ENCODE measurements at regions not wholly inside any gene's neighbourhood (a gene's known extent, or its start where the extent isn't known, plus 50 kb on each side); places are given as distances from the start of the nearest gene placed in this dataset.

DNA sequence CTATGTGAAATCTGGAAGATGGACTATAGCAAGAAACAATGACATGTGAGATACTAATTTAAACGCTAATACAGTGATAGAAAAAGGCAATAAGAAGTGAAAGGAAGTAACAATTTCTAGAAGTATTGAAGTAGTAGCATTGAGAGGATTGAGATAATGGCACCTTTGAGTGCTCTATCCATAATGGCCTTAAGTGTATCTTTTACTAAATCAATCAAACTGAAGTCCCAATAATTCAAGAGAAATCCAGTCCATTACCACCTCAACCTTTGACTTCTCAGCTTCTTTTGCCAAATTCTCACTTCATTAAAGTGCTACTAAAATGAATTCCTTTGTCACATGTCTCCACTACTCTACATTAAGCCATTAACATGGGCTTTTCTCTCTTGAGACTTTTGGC lies 82.6 kb upstream of the KYNU start:
- TF ChIP-seq, protein P1, sequence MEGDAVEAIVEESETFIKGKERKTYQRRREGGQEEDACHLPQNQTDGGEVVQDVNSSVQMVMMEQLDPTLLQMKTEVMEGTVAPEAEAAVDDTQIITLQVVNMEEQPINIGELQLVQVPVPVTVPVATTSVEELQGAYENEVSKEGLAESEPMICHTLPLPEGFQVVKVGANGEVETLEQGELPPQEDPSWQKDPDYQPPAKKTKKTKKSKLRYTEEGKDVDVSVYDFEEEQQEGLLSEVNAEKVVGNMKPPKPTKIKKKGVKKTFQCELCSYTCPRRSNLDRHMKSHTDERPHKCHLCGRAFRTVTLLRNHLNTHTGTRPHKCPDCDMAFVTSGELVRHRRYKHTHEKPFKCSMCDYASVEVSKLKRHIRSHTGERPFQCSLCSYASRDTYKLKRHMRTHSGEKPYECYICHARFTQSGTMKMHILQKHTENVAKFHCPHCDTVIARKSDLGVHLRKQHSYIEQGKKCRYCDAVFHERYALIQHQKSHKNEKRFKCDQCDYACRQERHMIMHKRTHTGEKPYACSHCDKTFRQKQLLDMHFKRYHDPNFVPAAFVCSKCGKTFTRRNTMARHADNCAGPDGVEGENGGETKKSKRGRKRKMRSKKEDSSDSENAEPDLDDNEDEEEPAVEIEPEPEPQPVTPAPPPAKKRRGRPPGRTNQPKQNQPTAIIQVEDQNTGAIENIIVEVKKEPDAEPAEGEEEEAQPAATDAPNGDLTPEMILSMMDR (conservative IDR thresholded peaks at IDR 0.05 in 1 of 2, IDR thresholded peaks at IDR 0.05 in 1 of 2; ENCODE audit: low read depth in 1 of 2, low read length in 2 of 2): no peak
- TF ChIP-seq EZH2 (IDR thresholded peaks at IDR 0.05; ENCODE audit: low read length, missing control alignments): no peak
